ENCODE measurements at regions not wholly inside any gene's neighbourhood (a gene's known extent, or its start where the extent isn't known, plus 50 kb on each side); places are given as distances from the start of the nearest gene placed in this dataset.

GRCh38 chr4:63541828-63542227 is 867.4 kb downstream of the TECRL start:
- no peak overlapping the region for H3K4me2 ChIP-seq
- ChIA-PET CTCF (interaction anchor here (0.7 kb wide), 2 partner anchors 327 to 776 kb away, joined by 3 read pairs; no protein-coding TSS in a partner anchor), POLR2A (no interaction called here)
- no peaks in the 10 kb centered on the region for H3K79me2 ChIP-seq (ENCODE audit: insufficient read depth)
- no peak overlapping the region for H3K27ac ChIP-seq (ENCODE audit: low read depth in 2 of 2, low read length in 1 of 2)
- no peaks in the 10 kb centered on the region; the same call in 1 of the 2 replicates for H3K9me3 ChIP-seq
- H3K27me3 ChIP-seq (ENCODE audit: insufficient read depth): no peaks in the 10 kb centered on the region
- no peaks in the 10 kb centered on the region for H3K36me3 ChIP-seq (replicated peaks in 1 of 2; ENCODE audit: control insufficient read depth in 1 of 2, insufficient read depth in 2 of 2, low read length in 1 of 2)
- DNase-seq: no peak
- no peak overlapping the region for H3K4me3 ChIP-seq (ENCODE audit: low read depth in 2 of 2, low read length in 1 of 2)
- no peaks in the 10 kb centered on the region for H3K9me2 ChIP-seq
- no peak overlapping the region for H2AFZ ChIP-seq (ENCODE audit: low read depth)
- H3K4me1 ChIP-seq (ENCODE audit: control insufficient read depth in 1 of 2, insufficient read depth in 2 of 2, low read depth in 1 of 2, low read length in 1 of 2): no peaks in the 10 kb centered on the region
- no peaks in the 10 kb centered on the region for H4K20me1 ChIP-seq (ENCODE audit: insufficient read depth)
- no peak overlapping the region for H3K9ac ChIP-seq
- TF ChIP-seq, protein P1, sequence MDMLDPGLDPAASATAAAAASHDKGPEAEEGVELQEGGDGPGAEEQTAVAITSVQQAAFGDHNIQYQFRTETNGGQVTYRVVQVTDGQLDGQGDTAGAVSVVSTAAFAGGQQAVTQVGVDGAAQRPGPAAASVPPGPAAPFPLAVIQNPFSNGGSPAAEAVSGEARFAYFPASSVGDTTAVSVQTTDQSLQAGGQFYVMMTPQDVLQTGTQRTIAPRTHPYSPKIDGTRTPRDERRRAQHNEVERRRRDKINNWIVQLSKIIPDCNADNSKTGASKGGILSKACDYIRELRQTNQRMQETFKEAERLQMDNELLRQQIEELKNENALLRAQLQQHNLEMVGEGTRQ (IDR thresholded peaks at IDR 0.05; ENCODE audit: borderline replicate concordance, low read depth, low read length): no peak
- no peak for TF ChIP-seq JUND (IDR thresholded peaks at IDR 0.05)
- no peak for TF ChIP-seq POLR2AphosphoS5 (IDR thresholded peaks at IDR 0.05; ENCODE audit: low read depth, low read length)
- TF ChIP-seq, protein P2, sequence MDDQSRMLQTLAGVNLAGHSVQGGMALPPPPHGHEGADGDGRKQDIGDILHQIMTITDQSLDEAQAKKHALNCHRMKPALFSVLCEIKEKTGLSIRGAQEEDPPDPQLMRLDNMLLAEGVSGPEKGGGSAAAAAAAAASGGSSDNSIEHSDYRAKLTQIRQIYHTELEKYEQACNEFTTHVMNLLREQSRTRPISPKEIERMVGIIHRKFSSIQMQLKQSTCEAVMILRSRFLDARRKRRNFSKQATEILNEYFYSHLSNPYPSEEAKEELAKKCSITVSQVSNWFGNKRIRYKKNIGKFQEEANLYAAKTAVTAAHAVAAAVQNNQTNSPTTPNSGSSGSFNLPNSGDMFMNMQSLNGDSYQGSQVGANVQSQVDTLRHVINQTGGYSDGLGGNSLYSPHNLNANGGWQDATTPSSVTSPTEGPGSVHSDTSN (IDR thresholded peaks at IDR 0.05): no peak
- no peak for TF ChIP-seq FOXJ3 (CRISPR knock-in tag; IDR thresholded peaks at IDR 0.05)
- no peak for TF ChIP-seq RCOR1 (IDR thresholded peaks at IDR 0.05; ENCODE audit: low read length)
- no peak for TF ChIP-seq FOXM1 (IDR thresholded peaks at IDR 0.05; ENCODE audit: low read depth)
- TF ChIP-seq EZH2phosphoT487 (IDR thresholded peaks at IDR 0.05; ENCODE audit: borderline replicate concordance, low read depth): no peak
- TF ChIP-seq SMC3 (IDR thresholded peaks at IDR 0.05; ENCODE audit: low read depth, low read length): no peak
- no peak for TF ChIP-seq YY1 (IDR thresholded peaks at IDR 0.05; ENCODE audit: low read depth)
- TF ChIP-seq TCF12 (IDR thresholded peaks at IDR 0.05): no peak
- no peak for TF ChIP-seq NRF1 (IDR thresholded peaks at IDR 0.05; ENCODE audit: low read depth, low read length)
- TF ChIP-seq NFIC (IDR thresholded peaks at IDR 0.05; ENCODE audit: borderline replicate concordance): no peak
- no peak for TF ChIP-seq ELF1 (IDR thresholded peaks at IDR 0.05)
- no peak for TF ChIP-seq GABPA (IDR thresholded peaks at IDR 0.05; ENCODE audit: low read depth)
- TF ChIP-seq MEF2A (IDR thresholded peaks at IDR 0.05; ENCODE audit: borderline replicate concordance, low read depth): no peak
- WGBS (ENCODE audit: low lambda C conversion rate): 100% methylated on average over 1 of the region's 2 CpGs
- H3F3A ChIP-seq (replicated peaks; ENCODE audit: insufficient read depth): no peaks in the 10 kb centered on the region

DNA sequence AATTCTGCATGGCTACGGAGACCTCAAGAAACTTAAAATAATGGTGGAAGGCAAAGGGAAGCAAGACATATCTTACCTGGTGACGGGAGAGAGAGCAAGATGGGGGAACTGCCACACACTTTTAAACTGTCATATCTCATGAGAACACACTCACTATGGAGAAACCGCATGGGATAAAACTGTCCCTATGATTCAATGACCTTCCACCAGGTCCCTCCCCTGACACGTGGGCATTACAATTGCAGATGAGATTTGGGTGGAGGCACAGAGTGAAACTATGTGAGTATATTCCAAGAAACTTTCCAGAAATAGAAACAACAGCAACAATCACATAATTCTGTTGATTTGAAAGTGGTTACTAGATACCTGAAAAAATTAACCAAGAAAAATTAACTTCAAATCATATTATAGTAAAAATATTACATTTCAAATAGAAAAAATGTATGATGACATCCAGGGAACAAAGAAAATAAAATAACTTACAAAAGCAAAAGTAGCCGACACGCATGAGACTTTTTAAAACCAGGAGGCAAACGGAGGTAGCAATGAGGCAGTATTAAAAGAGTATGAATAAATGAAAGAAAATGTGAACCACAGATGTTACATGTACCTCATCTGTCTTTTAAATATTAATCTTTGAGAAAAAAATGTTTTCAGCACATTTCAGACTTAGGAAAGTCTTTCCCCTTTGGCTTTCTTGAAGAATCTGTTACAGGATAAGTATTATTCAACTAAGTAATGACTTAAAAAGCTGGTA is 879.5 kb downstream of the TECRL start:
- Histone ChIP-seq H3F3A (replicated peaks; ENCODE audit: insufficient read depth) (no peaks in the 10 kb centered on the region), H4K20me1 (ENCODE audit: insufficient read depth) (no peaks in the 10 kb centered on the region), H3K9me3 (peaks cover 4% of the 10 kb centered on the region; the same call in 1 of the 2 replicates), H3K27me3 (ENCODE audit: insufficient read depth) (no peaks in the 10 kb centered on the region), H3K9me2 (no peaks in the 10 kb centered on the region), H3K4me1 (ENCODE audit: control insufficient read depth in 1 of 2, insufficient read depth in 2 of 2, low read depth in 1 of 2, low read length in 1 of 2) (no peaks in the 10 kb centered on the region), H3K36me3 (replicated peaks in 1 of 2; ENCODE audit: control insufficient read depth in 1 of 2, insufficient read depth in 2 of 2, low read length in 1 of 2) (no peaks in the 10 kb centered on the region), H2AFZ (ENCODE audit: low read depth) (no peak overlapping the region), H3K9ac (no peak overlapping the region), H3K27ac (ENCODE audit: low read depth in 2 of 2, low read length in 1 of 2) (no peak overlapping the region), H3K4me2 (no peak overlapping the region), H3K79me2 (ENCODE audit: insufficient read depth) (no peaks in the 10 kb centered on the region), H3K4me3 (ENCODE audit: low read depth in 2 of 2, low read length in 1 of 2) (no peak overlapping the region)
- TF ChIP-seq GABPA (IDR thresholded peaks at IDR 0.05; ENCODE audit: low read depth) (no peak), RXRA (IDR thresholded peaks at IDR 0.05; ENCODE audit: borderline replicate concordance, low read depth) (no peak), SMC3 (IDR thresholded peaks at IDR 0.05; ENCODE audit: low read depth, low read length) (no peak), MXI1 (IDR thresholded peaks at IDR 0.05; ENCODE audit: low read depth, low read length) (no peak), YY1 (IDR thresholded peaks at IDR 0.05; ENCODE audit: low read depth) (no peak), RCOR1 (IDR thresholded peaks at IDR 0.05; ENCODE audit: low read length) (no peak), TEAD4 (IDR thresholded peaks at IDR 0.05; ENCODE audit: borderline replicate concordance, insufficient read depth) (no peak), TCF12 (IDR thresholded peaks at IDR 0.05) (no peak), MEF2A (IDR thresholded peaks at IDR 0.05; ENCODE audit: borderline replicate concordance, low read depth) (no peak), ELF1 (IDR thresholded peaks at IDR 0.05) (no peak), FOXM1 (IDR thresholded peaks at IDR 0.05; ENCODE audit: low read depth) (no peak), MAX (IDR thresholded peaks at IDR 0.05; ENCODE audit: low read depth) (no peak), FOXJ3 (CRISPR knock-in tag; IDR thresholded peaks at IDR 0.05) (no peak), CHD2 (IDR thresholded peaks at IDR 0.05; ENCODE audit: low read length, partially characterized antibody) (no peak), RAD21 (IDR thresholded peaks at IDR 0.05; ENCODE audit: low read length) (no peak)
- TF ChIP-seq, protein P2 (IDR thresholded peaks at IDR 0.05): no peak
- ChIA-PET CTCF (interaction anchor here (0.6 kb wide), 1 partner anchor 163 kb away, joined by 3 read pairs; no protein-coding TSS in a partner anchor), POLR2A (no interaction called here)
- no peak for DNase-seq
- 41% methylated on average over 7 of the region's 7 CpGs for WGBS (ENCODE audit: low lambda C conversion rate)
